ENCODE measurements at regions not wholly inside any gene's neighbourhood (a gene's known extent, or its start where the extent isn't known, plus 50 kb on each side); places are given as distances from the start of the nearest gene placed in this dataset.
"Not testable (repeated sequence)": the region's sequence is repeated elsewhere in the genome, so short reads cannot be mapped to it uniquely, and the experiment has no call there.

GRCh38 chr5:36535378-36535777, 71.0 kb upstream of the SLC1A3 start:
- DNase-seq, result no peak

GRCh38 chr5:36535859-36536615, 70.4 kb upstream of the SLC1A3 start:
- no peak for DNase-seq

- DNase-seq, result no peak
Observed at GRCh38 chr5:36536616-36537005, 69.8 kb upstream of the SLC1A3 start.

GRCh38 chr5:36537724-36538123, 68.7 kb upstream of the SLC1A3 start:
- no peak for DNase-seq

GRCh38 chr5:36552651-36553393, 53.6 kb upstream of the SLC1A3 start:
- no peak for DNase-seq

- not testable (repeated sequence) for DNase-seq
Observed at GRCh38 chr5:36555035-36555434, 51.4 kb upstream of the SLC1A3 start.

Data from NCI-H69 (cell line).